ENCODE measurements at regions not wholly inside any gene's neighbourhood (a gene's known extent, or its start where the extent isn't known, plus 50 kb on each side); places are given as distances from the start of the nearest gene placed in this dataset.

- H3K27ac ChIP-seq: no peak overlapping the region
- no peak overlapping the region for H3K4me3 ChIP-seq
- WGBS, 2 donors: 77 to 98% methylated on average over 2 of the region's 2 CpGs
- no peaks in the 10 kb centered on the region for H3K36me3 ChIP-seq
- no peaks in the 10 kb centered on the region for H3K27me3 ChIP-seq
- TF ChIP-seq POLR2A (IDR thresholded peaks at IDR 0.05) (no peak), CTCF (IDR thresholded peaks at IDR 0.05) (no peak), EP300 (IDR thresholded peaks at IDR 0.05) (no peak), POLR2AphosphoS5 (IDR thresholded peaks at IDR 0.05) (no peak)
- no peak for DNase-seq
- ATAC-seq (ENCODE audit: low FRiP score in 2 of 2): no peak
- H3K4me1 ChIP-seq: no peaks in the 10 kb centered on the region
- no peaks in the 10 kb centered on the region for H3K9me3 ChIP-seq
Observed at GRCh38 chr4:124277691-124278090, 434.8 kb downstream of the ANKRD50 start.

GRCh38 chr4:124278477-124278876 is 434.1 kb downstream of the ANKRD50 start:
- Histone ChIP-seq H3K9me3 (no peaks in the 10 kb centered on the region), H3K27ac (no peak overlapping the region), H3K4me1 (no peaks in the 10 kb centered on the region), H3K4me3 (no peak overlapping the region), H3K36me3 (no peaks in the 10 kb centered on the region), H3K27me3 (no peaks in the 10 kb centered on the region)
- TF ChIP-seq POLR2A (IDR thresholded peaks at IDR 0.05) (no peak), POLR2AphosphoS5 (IDR thresholded peaks at IDR 0.05) (no peak), CTCF (IDR thresholded peaks at IDR 0.05) (no peak), EP300 (IDR thresholded peaks at IDR 0.05) (no peak)
- 63 to 79% methylated on average over 1 of the region's 1 CpG for whole genome bisulfite sequencing, 2 donors
- ATAC-seq (ENCODE audit: low FRiP score in 2 of 2): no peak
- DNase-seq: no peak

GRCh38 chr4:124279741-124280140 is 432.8 kb downstream of the ANKRD50 start:
- no peak overlapping the region for H3K27ac ChIP-seq
- DNase-seq (no peak), ATAC-seq (ENCODE audit: low FRiP score in 2 of 2) (no peak)
- 62 to 68% methylated on average over 2 of the region's 2 CpGs for WGBS, 2 donors
- no peaks in the 10 kb centered on the region for H3K36me3 ChIP-seq
- H3K4me1 ChIP-seq: no peaks in the 10 kb centered on the region
- H3K9me3 ChIP-seq: no peaks in the 10 kb centered on the region
- no peak overlapping the region for H3K4me3 ChIP-seq
- no peaks in the 10 kb centered on the region for H3K27me3 ChIP-seq
- no peak for TF ChIP-seq EP300 (IDR thresholded peaks at IDR 0.05)
- TF ChIP-seq POLR2A (IDR thresholded peaks at IDR 0.05): no peak
- no peak for TF ChIP-seq POLR2AphosphoS5 (IDR thresholded peaks at IDR 0.05)
- no peak for TF ChIP-seq CTCF (IDR thresholded peaks at IDR 0.05)

GRCh38 chr4:124282301-124282898 is 430.1 kb downstream of the ANKRD50 start:
- no peak for ATAC-seq (ENCODE audit: low FRiP score in 2 of 2)
- WGBS, 2 donors: 59 to 63% methylated on average over 4 of the region's 4 CpGs
- H3K9me3 ChIP-seq: no peaks in the 10 kb centered on the region
- H3K27ac ChIP-seq: no peak overlapping the region
- no peaks in the 10 kb centered on the region for H3K27me3 ChIP-seq
- no peaks in the 10 kb centered on the region for H3K36me3 ChIP-seq
- no peak overlapping the region for H3K4me3 ChIP-seq
- H3K4me1 ChIP-seq: no peaks in the 10 kb centered on the region
- TF ChIP-seq EP300 (IDR thresholded peaks at IDR 0.05): no peak
- TF ChIP-seq POLR2AphosphoS5 (IDR thresholded peaks at IDR 0.05): no peak
- TF ChIP-seq POLR2A (IDR thresholded peaks at IDR 0.05): no peak
- no peak for TF ChIP-seq CTCF (IDR thresholded peaks at IDR 0.05)
- no peak for DNase-seq

Data from upper lobe of left lung (tissue), 6 donors.